Stimulated activated naive CD8-positive, alpha-beta T cell treated with anti-CD3 and anti-CD28 coated beads, Interleukin-15, amount 100 ng/mL, for 72 hours (primary cell): ENCODE measurements at regions not wholly inside any gene's neighbourhood (a gene's known extent, or its start where the extent isn't known, plus 50 kb on each side); places are given as distances from the start of the nearest gene placed in this dataset.

Source experiments
- ATAC-seq: fragments of 150-1000 bp; cut with Tn5 transposase; 2 replicates; pipeline ENCODE4 v1.10.0; 2021; ENCODE audit warnings: mild to moderate bottlenecking, moderate library complexity
- DNase-seq, 2 donors: peaks; one replicate each; pipeline ENCODE4 v3.0.0; 2021 to 2022
- H3K27ac Mint-ChIP-seq, 2 donors: one replicate each; pipeline ENCODE4 v1.8.0; 2022; ENCODE audit warnings: mild to moderate bottlenecking in 2 of 2, mixed read lengths in 2 of 2, moderate library complexity in 2 of 2
- H3K27me3 Mint-ChIP-seq: one replicate; pipeline ENCODE4 v1.8.0; 2022; ENCODE audit warnings: mixed read lengths
- H3K4me1 Mint-ChIP-seq: one replicate; pipeline ENCODE4 v1.8.0; 2022; ENCODE audit warnings: mild to moderate bottlenecking, mixed read lengths
- H3K4me3 Mint-ChIP-seq, 2 donors: one replicate each; pipeline ENCODE4 v1.8.0; 2022; ENCODE audit warnings: mild to moderate bottlenecking in 2 of 2, mixed read lengths in 2 of 2, moderate library complexity in 1 of 2
- H3K9me3 Mint-ChIP-seq, 2 donors: one replicate each; pipeline ENCODE4 v1.8.0; 2022; ENCODE audit warnings: mixed read lengths in 2 of 2

- Mint-ChIP-seq H3K4me1 (no peaks in the 10 kb centered on the region), H3K27ac (no peak overlapping the region), H3K9me3 (peaks cover 10 to 28% of the 10 kb centered on the region in 2 donors), H3K4me3 (no peak overlapping the region), H3K27me3 (no peaks in the 10 kb centered on the region)
- no peak for ATAC-seq
- DNase-seq = no peak
These were observed 665.5 kb upstream of the CNTNAP5 start for GRCh38 chr2:123359636-123360035.

GRCh38 chr2:123362671-123363440, 662.2 kb upstream of the CNTNAP5 start:
- Mint-ChIP-seq H3K27ac (no peak overlapping the region), H3K4me3 (no peak overlapping the region), H3K9me3 (peaks cover 10 to 42% of the 10 kb centered on the region in 2 donors), H3K4me1 (no peaks in the 10 kb centered on the region), H3K27me3 (no peaks in the 10 kb centered on the region)
- ATAC-seq = no peak
- no peak for DNase-seq

- Mint-ChIP-seq H3K27me3 (no peaks in the 10 kb centered on the region), H3K4me1 (no peaks in the 10 kb centered on the region), H3K9me3 (peaks cover 10 to 42% of the 10 kb centered on the region in 2 donors), H3K27ac (no peak overlapping the region), H3K4me3 (no peak overlapping the region)
- DNase-seq (no peak), ATAC-seq (no peak)
These were observed 661.3 kb upstream of the CNTNAP5 start for GRCh38 chr2:123363826-123364225.

GRCh38 chr2:123364243-123364896, 660.7 kb upstream of the CNTNAP5 start:
- no peak overlapping the region for H3K4me3 Mint-ChIP-seq
- H3K9me3 Mint-ChIP-seq = peaks cover 10 to 42% of the 10 kb centered on the region in 2 donors
- H3K27me3 Mint-ChIP-seq = no peaks in the 10 kb centered on the region
- DNase-seq (no peak), ATAC-seq (no peak)
- H3K27ac Mint-ChIP-seq = no peak overlapping the region
- H3K4me1 Mint-ChIP-seq = no peaks in the 10 kb centered on the region

GRCh38 chr2:123366239-123366837, 658.7 kb upstream of the CNTNAP5 start:
- no peak overlapping the region for H3K27ac Mint-ChIP-seq
- H3K4me1 Mint-ChIP-seq = no peaks in the 10 kb centered on the region
- H3K9me3 Mint-ChIP-seq = peaks cover 3 to 33% of the 10 kb centered on the region in 2 donors
- H3K4me3 Mint-ChIP-seq = no peak overlapping the region
- ATAC-seq (no peak), DNase-seq (no peak)
- H3K27me3 Mint-ChIP-seq = no peaks in the 10 kb centered on the region

- Mint-ChIP-seq H3K4me1 (no peaks in the 10 kb centered on the region), H3K4me3 (no peak overlapping the region), H3K27me3 (no peaks in the 10 kb centered on the region), H3K27ac (no peak overlapping the region), H3K9me3 (peaks cover 10 to 28% of the 10 kb centered on the region in 2 donors)
- ATAC-seq = no peak
- no peak for DNase-seq
These were observed 654.9 kb upstream of the CNTNAP5 start for GRCh38 chr2:123370186-123370585.

- peaks cover 10 to 31% of the 10 kb centered on the region in 2 donors for H3K9me3 Mint-ChIP-seq
- no peaks in the 10 kb centered on the region for H3K27me3 Mint-ChIP-seq
- no peaks in the 10 kb centered on the region for H3K4me1 Mint-ChIP-seq
- DNase-seq (no peak), ATAC-seq (no peak)
- no peak overlapping the region for H3K4me3 Mint-ChIP-seq
- no peak overlapping the region for H3K27ac Mint-ChIP-seq
These were observed 653.6 kb upstream of the CNTNAP5 start for GRCh38 chr2:123371535-123371934.

DNA sequence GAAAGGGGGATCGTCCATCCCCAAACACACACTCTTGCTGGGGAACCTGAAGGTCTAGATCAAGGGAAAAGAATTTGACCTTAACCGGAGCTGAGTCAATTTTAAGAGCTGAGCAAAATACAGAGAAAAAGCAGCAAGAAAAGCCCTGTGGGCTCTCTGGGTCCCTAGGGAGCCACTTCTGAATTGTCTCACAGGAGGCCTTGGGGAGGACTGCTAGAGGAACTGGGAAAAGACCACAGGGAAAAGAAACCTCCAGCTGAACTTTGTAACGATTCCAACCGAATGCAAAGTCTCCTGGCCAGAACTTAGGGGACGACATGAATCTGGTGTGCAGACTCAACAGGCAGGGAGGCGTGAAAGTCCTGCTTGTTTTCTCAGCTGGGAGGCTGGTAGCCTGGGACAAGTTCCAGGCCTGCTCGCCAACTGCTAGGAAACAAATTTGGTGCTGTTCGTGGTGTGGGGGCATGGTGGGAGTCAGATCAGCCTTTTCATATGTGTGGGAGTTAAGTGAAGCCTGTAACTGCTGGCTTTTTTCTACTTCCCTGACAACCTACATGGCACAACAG, 644.6 kb upstream of the CNTNAP5 start:
- Mint-ChIP-seq H3K4me3 (no peak overlapping the region), H3K4me1 (no peaks in the 10 kb centered on the region), H3K27me3 (no peaks in the 10 kb centered on the region), H3K27ac (no peak overlapping the region), H3K9me3 (peaks cover 6 to 21% of the 10 kb centered on the region in 2 donors)
- no peak for DNase-seq
- ATAC-seq = no peak

DNA sequence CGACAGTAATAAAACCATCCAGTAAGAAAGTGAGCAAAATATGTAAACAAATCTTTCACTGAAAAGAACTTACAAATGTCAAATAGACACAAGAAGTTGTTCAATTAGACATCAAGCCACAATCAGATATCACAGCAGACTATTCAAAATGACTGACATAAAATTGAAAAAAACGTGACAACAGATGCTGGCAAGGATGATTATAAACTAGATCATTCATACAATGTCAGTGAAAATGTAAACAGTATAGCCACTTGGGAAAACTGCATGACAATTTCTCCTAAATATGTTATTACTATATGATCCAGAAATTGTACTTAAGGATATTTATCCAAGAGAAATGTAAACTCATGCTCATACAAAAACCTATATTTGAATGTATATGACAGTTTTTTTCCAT, 609.4 kb upstream of the CNTNAP5 start:
- Mint-ChIP-seq H3K4me1 (no peaks in the 10 kb centered on the region), H3K4me3 (no peak overlapping the region), H3K27ac (no peak overlapping the region), H3K9me3 (peaks cover 11 to 17% of the 10 kb centered on the region in 2 donors), H3K27me3 (no peaks in the 10 kb centered on the region)
- ATAC-seq = no peak
- DNase-seq = no peak

DNA sequence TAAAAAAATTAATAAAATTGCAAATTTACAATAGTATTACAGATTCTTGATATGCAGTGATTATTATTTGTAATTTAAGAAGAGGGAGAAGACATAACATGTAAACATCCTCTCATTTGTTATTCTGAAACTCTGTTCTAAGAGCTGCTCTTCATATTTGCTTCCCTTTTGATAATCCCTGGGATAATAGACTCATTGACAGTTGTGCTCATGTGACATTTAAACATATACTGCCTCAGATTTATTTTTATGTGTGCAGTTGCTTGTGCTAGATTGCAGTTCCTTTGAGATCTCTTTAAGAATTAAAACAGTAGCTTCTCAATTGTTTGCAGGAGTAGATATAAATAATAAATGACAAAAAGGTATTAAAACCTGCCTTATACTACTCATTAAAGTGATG, 605.1 kb upstream of the CNTNAP5 start:
- Mint-ChIP-seq H3K9me3 (peaks cover 5 to 15% of the 10 kb centered on the region in 2 donors), H3K4me3 (no peak overlapping the region), H3K4me1 (no peaks in the 10 kb centered on the region), H3K27me3 (no peaks in the 10 kb centered on the region), H3K27ac (no peak overlapping the region)
- ATAC-seq = no peak
- no peak for DNase-seq

GRCh38 chr2:123434546-123435395, 590.3 kb upstream of the CNTNAP5 start:
- H3K4me1 Mint-ChIP-seq = no peaks in the 10 kb centered on the region
- no peak overlapping the region for H3K27ac Mint-ChIP-seq
- no peak overlapping the region for H3K4me3 Mint-ChIP-seq
- no peaks in the 10 kb centered on the region for H3K27me3 Mint-ChIP-seq
- DNase-seq (no peak), ATAC-seq (no peak)
- peaks cover 11 to 15% of the 10 kb centered on the region in 2 donors for H3K9me3 Mint-ChIP-seq

DNA sequence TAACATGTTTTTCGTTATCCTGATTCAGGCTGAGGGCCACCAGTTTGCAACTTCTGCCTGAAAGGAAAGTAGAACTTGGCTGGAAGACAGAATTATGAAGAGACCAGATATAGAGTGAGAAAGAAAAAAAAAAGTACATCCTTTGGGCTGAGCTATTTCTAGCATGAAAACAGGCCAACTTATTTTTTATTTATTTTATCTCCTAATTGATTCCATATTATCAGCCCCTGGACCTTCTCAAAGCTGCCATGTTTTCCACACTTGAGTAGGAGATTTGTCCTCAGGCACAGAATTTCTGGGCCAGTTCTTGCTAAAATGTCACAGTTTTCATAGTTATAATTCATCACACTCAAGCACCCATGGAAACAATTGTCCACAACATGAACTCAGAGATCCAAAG, 586.8 kb upstream of the CNTNAP5 start:
- Mint-ChIP-seq H3K27me3 (no peaks in the 10 kb centered on the region), H3K4me3 (no peak overlapping the region), H3K4me1 (no peaks in the 10 kb centered on the region), H3K27ac (no peak overlapping the region), H3K9me3 (peaks cover 14 to 25% of the 10 kb centered on the region in 2 donors)
- ATAC-seq = no peak
- no peak for DNase-seq

DNA sequence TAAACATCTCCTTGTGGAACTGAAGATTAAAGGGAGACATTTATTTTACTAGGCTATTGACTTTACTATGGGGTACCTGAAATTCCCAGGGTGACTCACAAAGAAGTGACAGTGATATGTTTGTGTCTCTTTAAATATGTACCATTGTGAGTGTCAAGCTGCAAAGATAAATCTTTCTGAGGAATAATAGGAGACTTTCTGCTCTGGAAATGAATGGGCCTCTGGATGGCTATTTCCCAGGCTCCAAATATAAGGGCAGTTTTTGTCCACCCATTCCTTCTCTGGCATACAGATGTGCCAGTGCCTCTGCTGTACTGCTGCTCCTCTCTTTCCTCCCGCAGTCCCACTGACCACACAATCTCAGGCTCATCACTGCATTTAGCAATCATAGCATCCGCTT, 586.4 kb upstream of the CNTNAP5 start:
- H3K9me3 Mint-ChIP-seq = peaks cover 9 to 25% of the 10 kb centered on the region in 2 donors
- H3K27ac Mint-ChIP-seq = no peak overlapping the region
- H3K27me3 Mint-ChIP-seq = no peaks in the 10 kb centered on the region
- H3K4me3 Mint-ChIP-seq = no peak overlapping the region
- no peaks in the 10 kb centered on the region for H3K4me1 Mint-ChIP-seq
- ATAC-seq (no peak), DNase-seq (no peak)

- no peaks in the 10 kb centered on the region for H3K4me1 Mint-ChIP-seq
- no peak for ATAC-seq
These were observed 576.3 kb upstream of the CNTNAP5 start for GRCh38 chr2:123448801-123449200.

DNA sequence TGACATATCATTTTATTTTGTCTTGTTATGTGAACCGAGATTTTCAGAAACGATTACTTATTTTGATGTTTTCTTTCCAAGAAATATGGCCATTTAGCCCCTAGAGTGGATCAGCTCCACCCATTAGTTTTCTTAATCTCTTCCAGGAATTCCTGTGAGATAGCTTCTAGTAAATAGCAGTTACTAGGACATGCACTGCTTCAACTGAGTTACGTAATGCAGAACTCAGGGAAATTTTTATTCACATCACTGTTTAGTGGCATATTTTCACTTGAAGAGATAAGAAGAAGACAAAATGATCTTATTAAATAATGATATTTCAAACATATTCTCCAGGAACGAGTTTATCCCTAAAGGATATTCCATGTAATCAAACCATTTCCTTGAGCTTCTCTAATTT, 573.5 kb upstream of the CNTNAP5 start:
- Mint-ChIP-seq H3K9me3 (peaks cover 8 to 16% of the 10 kb centered on the region in 2 donors), H3K4me3 (no peak overlapping the region), H3K4me1 (no peaks in the 10 kb centered on the region), H3K27ac (no peak overlapping the region), H3K27me3 (no peaks in the 10 kb centered on the region)
- DNase-seq = no peak
- no peak for ATAC-seq

More at GRCh38 chr2:123448801-123449200, 576.3 kb upstream of the CNTNAP5 start:
- H3K27ac Mint-ChIP-seq = no peak overlapping the region
- H3K9me3 Mint-ChIP-seq = peaks cover 8 to 9% of the 10 kb centered on the region in 2 donors
- H3K27me3 Mint-ChIP-seq = no peaks in the 10 kb centered on the region
- no peak overlapping the region for H3K4me3 Mint-ChIP-seq
- no peak for DNase-seq
